HEK293 (cell line): ENCODE measurements at regions not wholly inside any gene's neighbourhood (a gene's known extent, or its start where the extent isn't known, plus 50 kb on each side); places are given as distances from the start of the nearest gene placed in this dataset.

Experiments used
- CTCF ChIA-PET: fragments of 350-600 bp; formaldehyde crosslinking; extraction: SDS; loops from one replicate; lab custom pipeline; 2021; ENCODE audit warnings: antibody characterized with exemption; lab: Yijun Ruan, JAX
- POLR2A ChIA-PET: fragments of 300-600 bp; formaldehyde crosslinking; extraction: SDS; loops from one replicate; lab custom pipeline; 2020; ENCODE audit warnings: antibody characterized with exemption, inconsistent platforms; lab: Yijun Ruan, JAX
- H3K27ac ChIP-seq: fragments of 200-500 bp; sonication (Bioruptor generic); 2 replicates; pipeline ENCODE4 v1.5.1; 2014; ENCODE audit warnings: low read depth, low read length, control low read depth, inconsistent platforms; ENCODE audit errors: extremely low read depth
- H3K36me3 ChIP-seq, 2 experiments: fragments of 200-500 bp in 1 of 2; sonication (Bioruptor generic) in 1 of 2; 1 replicate in 1 of 2; 2 replicates in 1 of 2; pipeline ENCODE4 v1.5.1; 2014 to 2017; ENCODE audit warnings: inconsistent platforms in 2 of 2, low read length in 2 of 2; ENCODE audit not compliant: control insufficient read depth in 2 of 2, insufficient read depth in 1 of 2
- H3K4me1 ChIP-seq: fragments of 200-500 bp; sonication (Bioruptor generic); 2 replicates; pipeline ENCODE4 v1.5.1; 2014; ENCODE audit warnings: mild to moderate bottlenecking, low read length, inconsistent platforms; ENCODE audit not compliant: control insufficient read depth, insufficient read depth
- H3K4me3 ChIP-seq: 2 replicates; pipeline ENCODE4 v1.5.1; 2011; ENCODE audit warnings: low read depth, mild to moderate bottlenecking, control low read depth, low read length, moderate library complexity
- H3K9me3 ChIP-seq: fragments of 200-500 bp; sonication (Bioruptor generic); 2 replicates; pipeline ENCODE4 v1.5.1; 2014; ENCODE audit warnings: low read depth, low read length, inconsistent platforms; ENCODE audit not compliant: control insufficient read depth, insufficient read depth
- AEBP2 ChIP-seq: fragments of 450-650 bp; formaldehyde crosslinking; IDR thresholded peaks from 2 replicates; pipeline ENCODE4 v1.5.1; 2016; ENCODE audit warnings: missing biosample characterization, missing genetic modification characterization, borderline replicate concordance
- KLF7 ChIP-seq: fragments of 450-650 bp; formaldehyde crosslinking; IDR thresholded peaks from 2 replicates; pipeline ENCODE4 v1.5.1; 2016; ENCODE audit warnings: missing biosample characterization, missing genetic modification characterization, borderline replicate concordance
- MEIS1 ChIP-seq: sonication (generic); formaldehyde crosslinking; IDR thresholded peaks from 2 replicates; pipeline ENCODE4 v1.8.1; 2022; ENCODE audit warnings: missing genetic modification reagents, mild to moderate bottlenecking, borderline replicate concordance
- SALL2 ChIP-seq: fragments of 450-650 bp; formaldehyde crosslinking; IDR thresholded peaks from 2 replicates; pipeline ENCODE4 v1.5.0; 2017; ENCODE audit warnings: missing biosample characterization, mild to moderate bottlenecking, missing genetic modification characterization, borderline replicate concordance
- SP7 ChIP-seq: fragments of 450-650 bp; formaldehyde crosslinking; IDR thresholded peaks from 2 replicates; pipeline ENCODE4 v1.5.1; 2016; ENCODE audit warnings: missing biosample characterization, missing genetic modification characterization
- ZBTB7A ChIP-seq: fragments of 450-650 bp; formaldehyde crosslinking; IDR thresholded peaks from 2 replicates; pipeline ENCODE4 v1.5.1; 2016; ENCODE audit warnings: low read depth, missing biosample characterization, missing genetic modification characterization
- ZNF157 ChIP-seq: fragments of 450-650 bp; formaldehyde crosslinking; IDR thresholded peaks from 2 replicates; pipeline ENCODE4 v1.5.1; 2016; ENCODE audit warnings: missing biosample characterization, missing genetic modification characterization
- ZNF214 ChIP-seq: fragments of 450-650 bp; formaldehyde crosslinking; IDR thresholded peaks from 2 replicates; pipeline ENCODE4 v1.5.1; 2017; ENCODE audit warnings: missing biosample characterization, mild to moderate bottlenecking, missing genetic modification characterization, borderline replicate concordance
- ZNF274 ChIP-seq, 2 experiments: fragments of 200-500 bp in 1 of 2; fragments of 450-650 bp in 1 of 2; sonication (Bioruptor generic) in 1 of 2; formaldehyde crosslinking in 1 of 2; IDR thresholded peaks; 2 replicates each; pipeline versions ENCODE4 v1.5.1 to v1.6.1; 2014 to 2016; ENCODE audit warnings: borderline replicate concordance in 1 of 2, inconsistent platforms in 1 of 2, low read length in 1 of 2, missing biosample characterization in 1 of 2, missing genetic modification characterization in 1 of 2
- ZNF311 ChIP-seq: fragments of 450-650 bp; formaldehyde crosslinking; IDR thresholded peaks from 2 replicates; pipeline ENCODE4 v1.5.1; 2017; ENCODE audit warnings: missing biosample characterization, missing genetic modification characterization, borderline replicate concordance
- ZNF404 ChIP-seq: fragments of 450-650 bp; formaldehyde crosslinking; IDR thresholded peaks from 2 replicates; pipeline ENCODE4 v1.5.1; 2017; ENCODE audit warnings: missing biosample characterization, missing genetic modification characterization
- ZNF416 ChIP-seq: fragments of 450-650 bp; formaldehyde crosslinking; IDR thresholded peaks from 2 replicates; pipeline ENCODE4 v1.5.1; 2016; ENCODE audit warnings: missing biosample characterization, missing genetic modification characterization
- ZNF664 ChIP-seq: fragments of 450-650 bp; formaldehyde crosslinking; IDR thresholded peaks from 2 replicates; pipeline ENCODE4 v1.5.1; 2016; ENCODE audit warnings: missing biosample characterization, missing genetic modification characterization
- ZNF792 ChIP-seq: fragments of 450-650 bp; formaldehyde crosslinking; IDR thresholded peaks from 2 replicates; pipeline ENCODE4 v1.5.1; 2016; ENCODE audit warnings: missing biosample characterization, missing genetic modification characterization
- ZNF843 ChIP-seq: fragments of 450-650 bp; formaldehyde crosslinking; IDR thresholded peaks from 2 replicates; pipeline ENCODE4 v1.5.1; 2016; ENCODE audit warnings: missing biosample characterization, missing genetic modification characterization
- TF ChIP-seq, protein P1 (sequence below): fragments of 450-650 bp; formaldehyde crosslinking; IDR thresholded peaks from 2 replicates; pipeline ENCODE4; 2016; ENCODE audit warnings: missing biosample characterization, missing genetic modification characterization
- TF ChIP-seq, protein P2 (sequence below): fragments of 450-650 bp; formaldehyde crosslinking; IDR thresholded peaks from 2 replicates; pipeline ENCODE4 v1.5.1; 2017; ENCODE audit warnings: missing biosample characterization, missing genetic modification characterization
- TF ChIP-seq, protein P3 (sequence below): fragments of 450-650 bp; formaldehyde crosslinking; IDR thresholded peaks from 2 replicates; pipeline ENCODE4 v1.5.1; 2016; ENCODE audit warnings: missing biosample characterization, missing genetic modification characterization

- POLR2A ChIA-PET, result no interaction called here
- H3K4me1 ChIP-seq, result no peaks in the 10 kb centered on the region
- no peaks in the 10 kb centered on the region for H3K36me3 ChIP-seq
- H3K4me3 ChIP-seq, result no peak overlapping the region
- TF ChIP-seq, protein P1, sequence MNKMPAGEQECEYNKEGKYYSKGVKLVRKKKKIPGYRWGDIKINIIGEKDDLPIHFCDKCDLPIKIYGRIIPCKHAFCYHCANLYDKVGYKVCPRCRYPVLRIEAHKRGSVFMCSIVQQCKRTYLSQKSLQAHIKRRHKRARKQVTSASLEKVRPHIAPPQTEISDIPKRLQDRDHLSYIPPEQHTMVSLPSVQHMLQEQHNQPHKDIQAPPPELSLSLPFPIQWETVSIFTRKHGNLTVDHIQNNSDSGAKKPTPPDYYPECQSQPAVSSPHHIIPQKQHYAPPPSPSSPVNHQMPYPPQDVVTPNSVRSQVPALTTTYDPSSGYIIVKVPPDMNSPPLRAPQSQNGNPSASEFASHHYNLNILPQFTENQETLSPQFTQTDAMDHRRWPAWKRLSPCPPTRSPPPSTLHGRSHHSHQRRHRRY (tag by site-specific recombination), result no peak
- TF ChIP-seq MEIS1 (CRISPR knock-in tag) (no peak), ZNF214 (tag by site-specific recombination) (no peak), ZNF792 (tag by site-specific recombination) (no peak), SP7 (tag by site-specific recombination) (no peak), ZNF311 (tag by site-specific recombination) (no peak)
- TF ChIP-seq, protein P2, sequence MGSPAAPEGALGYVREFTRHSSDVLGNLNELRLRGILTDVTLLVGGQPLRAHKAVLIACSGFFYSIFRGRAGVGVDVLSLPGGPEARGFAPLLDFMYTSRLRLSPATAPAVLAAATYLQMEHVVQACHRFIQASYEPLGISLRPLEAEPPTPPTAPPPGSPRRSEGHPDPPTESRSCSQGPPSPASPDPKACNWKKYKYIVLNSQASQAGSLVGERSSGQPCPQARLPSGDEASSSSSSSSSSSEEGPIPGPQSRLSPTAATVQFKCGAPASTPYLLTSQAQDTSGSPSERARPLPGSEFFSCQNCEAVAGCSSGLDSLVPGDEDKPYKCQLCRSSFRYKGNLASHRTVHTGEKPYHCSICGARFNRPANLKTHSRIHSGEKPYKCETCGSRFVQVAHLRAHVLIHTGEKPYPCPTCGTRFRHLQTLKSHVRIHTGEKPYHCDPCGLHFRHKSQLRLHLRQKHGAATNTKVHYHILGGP (tag by site-specific recombination), result no peak
- H3K9me3 ChIP-seq, result no peaks in the 10 kb centered on the region
- CTCF ChIA-PET, result interaction anchor here (0.5 to 1.5 kb wide), 5 partner anchors 14 to 532 kb away, joined by 3 to 8 read pairs (median 4); no protein-coding TSS in a partner anchor
- no peak overlapping the region for H3K27ac ChIP-seq
Measured at GRCh38 chr2:58871469-58872142, 630.5 kb upstream of the FANCL start.

- no peak overlapping the region for H3K27ac ChIP-seq
- no peaks in the 10 kb centered on the region for H3K9me3 ChIP-seq
- CTCF ChIA-PET, result interaction anchor here (0.6 to 1.5 kb wide), 2 partner anchors 299 to 1149 kb away, joined by 3 read pairs; no protein-coding TSS in a partner anchor
- H3K36me3 ChIP-seq, result no peaks in the 10 kb centered on the region
- TF ChIP-seq SALL2 (tag by site-specific recombination) (no peak), ZNF274 (IDR thresholded peaks at IDR 0.05; ENCODE audit: low read length) (no peak), ZNF274 (tag by site-specific recombination; IDR thresholded peaks at IDR 0.05; ENCODE audit: borderline replicate concordance) (no peak), ZNF843 (tag by site-specific recombination) (no peak), ZNF416 (no peak), KLF7 (tag by site-specific recombination) (no peak), ZNF664 (tag by site-specific recombination) (no peak), ZNF404 (tag by site-specific recombination) (no peak), ZNF157 (tag by site-specific recombination) (no peak), AEBP2 (no peak), ZBTB7A (tag by site-specific recombination) (no peak)
- TF ChIP-seq, protein P3, sequence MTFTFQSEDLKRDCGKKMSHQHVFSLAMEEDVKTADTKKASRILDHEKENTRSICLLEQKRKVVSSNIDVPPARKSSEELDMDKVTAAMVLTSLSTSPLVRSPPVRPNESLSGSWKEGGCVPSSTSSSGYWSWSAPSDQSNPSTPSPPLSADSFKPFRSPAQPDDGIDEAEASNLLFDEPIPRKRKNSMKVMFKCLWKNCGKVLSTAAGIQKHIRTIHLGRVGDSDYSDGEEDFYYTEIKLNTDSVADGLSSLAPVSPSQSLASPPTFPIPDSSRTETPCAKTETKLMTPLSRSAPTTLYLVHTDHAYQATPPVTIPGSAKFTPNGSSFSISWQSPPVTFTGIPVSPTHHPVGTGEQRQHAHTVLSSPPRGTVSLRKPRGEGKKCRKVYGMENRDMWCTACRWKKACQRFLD (tag by site-specific recombination), result no peak
- TF ChIP-seq, all 188 proteins: peak for 0
- POLR2A ChIA-PET, result no interaction called here
- Histone ChIP-seq H3K4me3 (no peak overlapping the region), H3K4me1 (no peaks in the 10 kb centered on the region)
Measured at GRCh38 chr2:58870704-58871103, 629.6 kb upstream of the FANCL start.
